Immature natural killer cell (primary cell): ENCODE measurements at regions not wholly inside any gene's neighbourhood (a gene's known extent, or its start where the extent isn't known, plus 50 kb on each side); places are given as distances from the start of the nearest gene placed in this dataset.

Experiments used
- DNase-seq, 3 donors: peaks; one replicate each; pipeline ENCODE4 v3.0.0; 2022; ENCODE audit warnings: mixed read lengths in 1 of 3
- H3K27ac Mint-ChIP-seq, 6 donors: one replicate each; pipeline ENCODE4 v1.8.0; 2020; ENCODE audit warnings: mixed read lengths in 6 of 6, mild to moderate bottlenecking in 5 of 6, inconsistent platforms in 4 of 6, moderate library complexity in 3 of 6
- H3K27me3 Mint-ChIP-seq, 3 donors: one replicate each; pipeline ENCODE4 v1.8.0; 2020 to 2021; ENCODE audit warnings: low read depth in 3 of 3, mild to moderate bottlenecking in 3 of 3, mixed read lengths in 3 of 3, moderate library complexity in 3 of 3, inconsistent platforms in 1 of 3
- H3K36me3 Mint-ChIP-seq, 3 donors: one replicate each; pipeline ENCODE4 v1.8.0; 2020; ENCODE audit warnings: mixed read lengths in 3 of 3, inconsistent platforms in 2 of 3, mild to moderate bottlenecking in 2 of 3
- H3K4me1 Mint-ChIP-seq, 2 donors: one replicate each; pipeline ENCODE4 v1.8.0; 2020; ENCODE audit warnings: inconsistent platforms in 2 of 2, mild to moderate bottlenecking in 2 of 2, mixed read lengths in 2 of 2, moderate library complexity in 1 of 2
- H3K4me3 Mint-ChIP-seq, 5 donors: one replicate each; pipeline ENCODE4 v1.8.0; 2020; ENCODE audit warnings: mild to moderate bottlenecking in 5 of 5, mixed read lengths in 5 of 5, inconsistent platforms in 3 of 5, moderate library complexity in 3 of 5
- H3K9me3 Mint-ChIP-seq, 6 donors: one replicate each; pipeline ENCODE4 v1.8.0; 2020; ENCODE audit warnings: mild to moderate bottlenecking in 6 of 6, mixed read lengths in 6 of 6, inconsistent platforms in 4 of 6, moderate library complexity in 3 of 6

DNA sequence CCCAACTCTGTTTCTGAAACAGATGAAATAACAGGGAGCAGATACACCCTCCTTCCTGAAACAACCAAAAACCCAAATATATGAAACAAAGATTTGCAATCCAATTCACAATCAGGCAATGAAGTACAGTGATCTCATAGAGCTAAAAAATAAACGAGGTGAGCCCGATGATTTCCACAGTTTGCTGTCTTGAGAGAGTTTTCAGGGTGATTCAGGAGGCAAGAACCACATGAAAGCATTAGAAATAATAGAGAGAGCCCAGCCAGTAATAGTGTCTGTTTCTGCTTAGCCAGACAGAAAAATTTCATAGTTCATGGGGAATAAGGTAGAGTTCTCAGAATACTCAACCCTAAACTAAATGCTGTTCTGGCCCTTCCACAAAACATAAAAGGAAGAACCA is 296.2 kb downstream of the PDHA2 start:
- no peaks in the 10 kb centered on the region for H3K36me3 Mint-ChIP-seq
- H3K27me3 Mint-ChIP-seq, result peaks cover 0 to 2% (median 2%) of the 10 kb centered on the region in 3 donors
- no peaks in the 10 kb centered on the region for H3K4me1 Mint-ChIP-seq
- no peak overlapping the region for H3K4me3 Mint-ChIP-seq
- peaks cover 0 to 25% (median 0%) of the 10 kb centered on the region in 6 donors for H3K9me3 Mint-ChIP-seq
- DNase-seq, result no peak
- no peak overlapping the region for H3K27ac Mint-ChIP-seq

DNA sequence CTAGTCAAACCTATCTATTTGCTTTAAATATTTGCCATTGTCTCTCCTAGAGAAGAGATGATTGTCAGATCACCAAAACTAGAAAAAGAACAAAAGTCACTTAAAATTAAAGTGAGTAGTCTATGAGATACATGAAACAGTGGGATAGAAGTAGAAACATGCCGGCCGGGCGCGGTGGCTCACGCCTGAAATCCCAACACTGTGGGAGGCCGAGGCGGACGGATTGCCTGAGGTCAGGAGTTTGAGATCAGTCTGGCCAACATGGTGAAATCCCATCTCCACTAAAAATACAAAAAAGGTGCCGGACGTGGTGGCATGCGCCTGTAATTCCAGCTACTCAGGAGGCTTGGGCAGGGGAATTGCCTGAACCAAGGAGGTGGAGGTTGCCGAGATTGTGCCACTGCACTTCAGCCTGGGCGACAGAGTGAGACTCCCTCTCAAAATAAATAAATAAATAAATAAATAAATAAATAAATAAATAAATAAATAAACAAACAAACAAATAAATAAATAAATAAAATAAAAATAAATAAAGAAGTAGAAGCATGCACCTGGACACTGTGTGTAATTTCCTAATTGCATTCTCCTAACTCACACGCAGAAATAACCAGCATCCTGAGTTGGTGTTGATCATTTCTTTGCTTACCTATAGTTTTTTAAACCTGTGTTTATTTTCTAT is 299.5 kb downstream of the PDHA2 start:
- Mint-ChIP-seq H3K9me3 (peaks cover 2 to 13% (median 8%) of the 10 kb centered on the region in 6 donors), H3K27ac (no peak overlapping the region), H3K4me3 (no peak overlapping the region), H3K27me3 (peaks cover 0 to 2% (median 2%) of the 10 kb centered on the region in 3 donors), H3K4me1 (no peaks in the 10 kb centered on the region), H3K36me3 (no peaks in the 10 kb centered on the region)
- DNase-seq, result no peak

DNA sequence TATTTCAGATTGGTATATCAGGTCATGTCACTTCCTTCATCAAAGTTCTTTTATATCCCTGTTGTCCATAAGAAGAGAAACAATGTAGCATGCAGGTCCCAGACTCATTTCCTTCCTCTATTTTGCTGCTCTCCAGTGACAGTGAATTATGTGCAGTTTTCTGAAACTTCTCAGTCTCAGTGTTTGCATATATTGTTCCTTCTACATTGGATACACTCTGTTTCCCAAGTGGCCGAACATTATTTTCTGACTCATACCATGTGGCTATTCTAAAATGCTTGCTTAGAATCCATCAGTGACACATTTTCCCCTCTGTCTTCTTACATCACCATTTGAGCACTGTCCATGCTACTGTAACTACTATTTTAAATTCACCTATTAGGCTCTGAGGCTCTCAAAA is 305.7 kb downstream of the PDHA2 start:
- peaks cover 4 to 19% (median 8%) of the 10 kb centered on the region in 6 donors for H3K9me3 Mint-ChIP-seq
- no peaks in the 10 kb centered on the region for H3K4me1 Mint-ChIP-seq
- H3K27ac Mint-ChIP-seq, result no peak overlapping the region
- H3K36me3 Mint-ChIP-seq, result peaks cover 0 to 3% (median 0%) of the 10 kb centered on the region in 3 donors
- no peak for DNase-seq
- peaks cover 0 to 2% (median 0%) of the 10 kb centered on the region in 3 donors for H3K27me3 Mint-ChIP-seq
- no peak overlapping the region for H3K4me3 Mint-ChIP-seq

DNA sequence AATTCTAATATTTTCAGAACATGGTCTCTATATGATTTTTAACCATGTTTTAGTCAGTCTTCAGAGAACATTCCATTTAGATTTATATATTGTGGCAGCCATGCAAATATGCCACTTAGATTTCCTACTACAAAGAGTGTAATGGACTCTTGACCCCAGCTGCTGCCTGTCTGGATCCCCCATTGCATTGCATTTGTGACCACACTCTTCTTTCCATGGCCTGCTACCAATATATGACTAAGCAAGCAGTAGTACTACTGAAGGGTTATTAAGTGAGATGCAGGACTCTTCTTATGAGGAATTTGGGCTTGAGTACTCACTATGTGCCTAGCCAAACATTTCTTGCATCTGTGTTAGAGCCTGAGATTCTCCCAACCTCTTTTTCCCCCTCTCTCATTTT is 306.8 kb downstream of the PDHA2 start:
- peaks cover 0 to 2% (median 0%) of the 10 kb centered on the region in 3 donors for H3K27me3 Mint-ChIP-seq
- DNase-seq, result no peak
- peaks cover 2 to 16% (median 6%) of the 10 kb centered on the region in 6 donors for H3K9me3 Mint-ChIP-seq
- peaks cover 0 to 3% (median 0%) of the 10 kb centered on the region in 3 donors for H3K36me3 Mint-ChIP-seq
- H3K27ac Mint-ChIP-seq, result no peak overlapping the region
- H3K4me1 Mint-ChIP-seq, result no peaks in the 10 kb centered on the region
- no peak overlapping the region for H3K4me3 Mint-ChIP-seq

DNA sequence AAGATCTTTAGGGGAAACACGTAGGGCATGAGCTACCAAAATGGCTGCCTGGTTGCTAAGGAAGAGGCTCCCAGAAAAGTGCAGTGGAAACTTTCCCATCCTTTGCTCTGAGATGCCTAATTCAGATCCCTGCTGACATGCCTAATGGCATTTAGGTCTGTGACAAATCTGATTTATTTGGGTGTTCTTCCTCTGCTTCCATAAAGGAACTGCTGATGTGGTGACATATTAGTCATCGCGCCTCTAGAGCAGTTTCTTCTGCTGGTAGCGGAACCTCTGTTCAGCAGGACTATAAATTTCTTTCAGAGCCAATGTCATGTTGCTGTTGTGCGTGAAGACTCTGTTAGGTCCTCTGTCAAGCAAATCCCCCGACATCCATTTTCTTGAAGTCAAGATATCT is 310.0 kb downstream of the PDHA2 start:
- no peak overlapping the region for H3K4me3 Mint-ChIP-seq
- no peak for DNase-seq
- no peak overlapping the region for H3K27ac Mint-ChIP-seq
- H3K27me3 Mint-ChIP-seq, result peaks cover 0 to 2% (median 0%) of the 10 kb centered on the region in 3 donors
- peaks cover 0 to 3% (median 0%) of the 10 kb centered on the region in 3 donors for H3K36me3 Mint-ChIP-seq
- no peaks in the 10 kb centered on the region for H3K4me1 Mint-ChIP-seq
- peaks cover 0 to 14% (median 10%) of the 10 kb centered on the region in 6 donors for H3K9me3 Mint-ChIP-seq

DNA sequence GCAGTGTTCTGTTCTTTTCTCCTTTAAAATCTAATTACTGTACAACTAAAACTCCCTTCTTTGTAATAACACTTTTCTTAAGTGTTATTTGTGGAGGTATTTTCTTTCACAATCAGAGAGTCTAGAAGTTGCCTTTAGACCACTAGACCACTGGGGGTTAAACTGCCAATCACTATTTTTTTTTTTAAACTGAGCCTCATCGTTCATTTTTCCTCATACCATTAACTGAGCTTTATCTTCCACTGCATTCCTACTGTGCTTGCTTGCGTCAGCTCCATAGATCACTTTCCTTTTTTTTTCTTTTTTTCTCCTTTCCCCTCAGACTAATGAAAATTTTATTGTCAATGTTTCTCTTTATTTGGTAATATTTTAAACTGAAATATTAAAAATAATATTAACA is 310.6 kb downstream of the PDHA2 start:
- Mint-ChIP-seq H3K27ac (no peak overlapping the region), H3K4me3 (no peak overlapping the region), H3K36me3 (peaks cover 0 to 3% (median 0%) of the 10 kb centered on the region in 3 donors), H3K4me1 (no peaks in the 10 kb centered on the region), H3K9me3 (peaks cover 0 to 16% (median 9%) of the 10 kb centered on the region in 6 donors), H3K27me3 (peaks cover 0 to 2% (median 0%) of the 10 kb centered on the region in 3 donors)
- DNase-seq, result no peak

DNA sequence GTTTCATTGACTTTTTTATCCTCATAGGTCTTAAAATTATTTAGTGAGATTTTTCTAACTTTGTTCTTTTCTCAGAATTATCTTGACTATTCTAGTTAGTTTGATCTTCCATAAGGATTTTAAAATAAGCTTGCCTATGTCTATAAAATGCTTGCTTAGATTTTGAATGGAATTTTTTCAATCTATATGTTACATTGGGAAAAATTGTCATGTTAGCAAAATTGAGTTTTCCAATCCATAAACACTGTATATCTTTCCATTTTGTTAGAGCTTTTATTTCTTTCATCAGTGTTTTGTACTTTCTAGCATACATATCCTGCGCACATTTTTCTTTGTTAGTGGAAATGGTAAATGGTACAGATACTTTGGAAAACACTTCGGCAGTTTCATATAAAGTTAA is 312.9 kb downstream of the PDHA2 start:
- no peak overlapping the region for H3K4me3 Mint-ChIP-seq
- peaks cover 2 to 18% (median 7%) of the 10 kb centered on the region in 6 donors for H3K9me3 Mint-ChIP-seq
- peaks cover 0 to 3% (median 0%) of the 10 kb centered on the region in 3 donors for H3K36me3 Mint-ChIP-seq
- no peaks in the 10 kb centered on the region for H3K4me1 Mint-ChIP-seq
- no peak for DNase-seq
- no peak overlapping the region for H3K27ac Mint-ChIP-seq
- H3K27me3 Mint-ChIP-seq, result no peaks in the 10 kb centered on the region

DNA sequence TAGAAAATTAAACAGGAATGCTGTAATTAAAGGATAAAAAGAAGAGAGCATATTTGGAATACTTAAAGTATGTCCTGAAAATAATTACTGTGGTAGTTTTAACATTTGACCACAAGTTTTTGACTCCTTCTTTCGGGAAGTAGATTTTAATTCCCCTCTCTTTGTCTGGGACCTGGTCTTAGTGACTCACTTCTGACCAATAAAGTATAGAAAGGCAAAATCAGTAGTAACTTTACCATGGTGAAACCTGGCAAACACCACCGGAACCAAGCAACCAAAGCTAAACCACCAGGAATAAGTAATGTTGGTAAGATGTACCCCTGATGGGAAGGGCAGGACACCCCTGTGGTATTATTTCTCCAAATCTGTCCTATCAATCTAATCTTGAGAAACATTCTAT is 314.8 kb downstream of the PDHA2 start:
- DNase-seq, result no peak
- Mint-ChIP-seq H3K4me1 (no peaks in the 10 kb centered on the region), H3K9me3 (peaks cover 1 to 25% (median 7%) of the 10 kb centered on the region in 6 donors), H3K4me3 (no peak overlapping the region), H3K27me3 (no peaks in the 10 kb centered on the region), H3K27ac (no peak overlapping the region), H3K36me3 (no peaks in the 10 kb centered on the region)

DNA sequence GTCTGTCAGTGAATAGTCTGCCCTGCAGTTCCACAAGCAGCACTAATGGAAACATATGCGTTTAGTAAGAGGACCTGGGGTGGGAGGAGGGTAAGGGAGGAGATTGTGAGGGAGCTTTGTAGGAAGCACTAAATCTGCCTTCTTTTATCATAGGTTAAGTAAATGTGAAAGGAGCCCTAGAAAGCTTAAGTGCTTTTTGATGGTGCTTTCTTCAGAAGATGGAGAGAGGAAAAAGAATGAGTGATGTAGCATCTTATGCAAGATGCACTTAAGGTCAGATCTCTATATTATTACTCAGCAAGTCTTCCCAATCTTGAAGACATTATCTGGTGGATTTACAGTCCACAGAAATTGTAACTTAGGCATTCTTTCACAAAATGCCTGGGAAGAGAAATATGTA is 322.7 kb downstream of the PDHA2 start:
- Mint-ChIP-seq H3K27me3 (peaks cover 0 to 2% (median 0%) of the 10 kb centered on the region in 3 donors), H3K4me1 (no peaks in the 10 kb centered on the region), H3K4me3 (no peak overlapping the region), H3K9me3 (peaks cover 0 to 15% (median 7%) of the 10 kb centered on the region in 6 donors), H3K27ac (no peak overlapping the region), H3K36me3 (no peaks in the 10 kb centered on the region)
- no peak for DNase-seq

DNA sequence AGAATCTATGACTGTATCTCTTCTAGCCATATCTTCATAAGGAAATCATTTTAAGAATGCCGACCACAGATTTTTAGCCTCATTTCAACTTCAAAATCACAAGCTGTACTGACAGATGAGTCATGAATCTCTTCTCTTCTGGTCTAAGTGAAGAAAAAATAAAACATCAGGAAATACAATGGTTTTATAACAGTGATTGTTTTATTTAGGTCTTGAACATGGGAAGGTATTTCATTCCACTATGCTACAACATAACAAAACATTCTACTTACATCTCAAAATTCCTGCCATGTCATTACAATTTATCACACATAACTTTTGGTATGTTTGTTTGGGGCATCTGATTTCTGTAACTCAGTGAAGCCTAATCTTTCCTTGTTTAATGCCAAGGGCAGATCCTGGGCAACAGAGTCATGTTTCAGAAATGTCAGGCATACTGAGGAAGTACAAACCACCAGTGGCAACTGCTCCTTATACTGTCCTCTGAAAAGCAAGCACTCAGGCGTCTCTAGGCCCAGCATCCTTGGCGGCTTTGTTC is 325.0 kb downstream of the PDHA2 start:
- Mint-ChIP-seq H3K27me3 (peaks cover 0 to 2% (median 0%) of the 10 kb centered on the region in 3 donors), H3K9me3 (peaks cover 0 to 20% (median 10%) of the 10 kb centered on the region in 6 donors), H3K4me1 (no peaks in the 10 kb centered on the region), H3K4me3 (no peak overlapping the region), H3K27ac (no peak overlapping the region), H3K36me3 (no peaks in the 10 kb centered on the region)
- no peak for DNase-seq

DNA sequence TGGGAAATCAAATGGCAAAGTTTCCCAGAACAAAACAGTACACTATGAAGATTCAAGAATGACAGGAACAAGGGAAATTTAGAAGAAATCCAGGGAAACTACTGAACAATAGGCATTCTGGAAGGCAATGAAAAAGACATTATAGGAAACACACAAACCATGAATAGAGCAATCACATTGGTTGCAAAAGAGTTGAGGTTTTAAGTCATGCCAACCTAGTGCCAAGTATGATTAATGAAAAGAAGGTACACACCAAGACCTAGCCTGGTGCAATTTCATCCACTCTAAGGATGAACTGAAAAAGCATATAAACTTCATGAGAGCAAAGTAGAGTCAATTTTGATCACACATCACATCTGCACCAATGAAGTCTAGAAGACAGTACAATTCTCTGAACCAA is 326.9 kb downstream of the PDHA2 start:
- Mint-ChIP-seq H3K27ac (no peak overlapping the region), H3K4me1 (no peaks in the 10 kb centered on the region), H3K4me3 (no peak overlapping the region), H3K36me3 (no peaks in the 10 kb centered on the region), H3K9me3 (peaks cover 0 to 24% (median 8%) of the 10 kb centered on the region in 6 donors), H3K27me3 (no peaks in the 10 kb centered on the region)
- no peak for DNase-seq

DNA sequence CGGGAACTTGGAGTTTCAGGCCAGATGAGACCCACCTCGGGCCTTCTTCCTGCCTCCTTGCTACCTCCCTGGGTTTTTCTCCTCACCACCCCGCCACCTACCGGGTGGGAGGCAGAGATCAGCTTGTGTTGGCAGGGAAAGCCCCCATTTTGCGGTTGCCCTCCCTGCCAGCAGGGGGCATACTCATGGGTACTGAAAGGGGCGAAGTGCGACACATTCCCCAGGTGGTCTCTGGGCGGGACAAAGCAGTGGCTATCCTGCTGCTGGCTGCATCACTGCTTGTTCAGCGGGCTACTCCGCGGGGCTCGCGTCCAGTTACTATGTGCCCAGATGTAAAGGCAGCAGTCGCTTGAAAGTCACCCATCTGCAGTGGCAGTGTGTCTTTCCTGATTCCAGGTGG is 330.3 kb downstream of the PDHA2 start:
- DNase-seq, result no peak
- H3K27me3 Mint-ChIP-seq, result no peaks in the 10 kb centered on the region
- peaks cover 0 to 18% (median 8%) of the 10 kb centered on the region in 6 donors for H3K9me3 Mint-ChIP-seq
- H3K36me3 Mint-ChIP-seq, result no peaks in the 10 kb centered on the region
- H3K4me3 Mint-ChIP-seq, result no peak overlapping the region
- H3K4me1 Mint-ChIP-seq, result no peaks in the 10 kb centered on the region
- no peak overlapping the region for H3K27ac Mint-ChIP-seq

DNA sequence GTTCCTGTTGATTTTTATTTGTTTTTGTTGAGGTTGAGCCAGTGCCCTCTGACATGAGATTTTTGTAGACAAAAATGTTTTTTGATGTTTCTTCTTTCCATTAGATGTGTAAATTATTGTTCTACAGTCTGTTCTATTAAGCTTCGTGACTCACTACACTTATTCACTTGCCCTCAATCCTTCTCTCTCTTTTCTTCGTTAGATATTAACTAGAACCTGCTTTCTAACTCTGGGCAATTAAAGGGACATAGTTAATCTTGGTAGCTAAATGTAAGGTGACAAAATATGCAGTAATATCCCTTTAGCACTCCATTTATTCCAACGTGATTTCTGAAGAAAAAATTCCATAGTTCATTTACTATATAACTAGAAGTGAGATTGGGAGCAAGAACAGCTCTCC is 333.9 kb downstream of the PDHA2 start:
- DNase-seq, result no peak
- no peak overlapping the region for H3K4me3 Mint-ChIP-seq
- H3K4me1 Mint-ChIP-seq, result no peaks in the 10 kb centered on the region
- H3K9me3 Mint-ChIP-seq, result peaks cover 0 to 21% (median 6%) of the 10 kb centered on the region in 6 donors
- peaks cover 0 to 4% (median 0%) of the 10 kb centered on the region in 3 donors for H3K36me3 Mint-ChIP-seq
- no peak overlapping the region for H3K27ac Mint-ChIP-seq
- H3K27me3 Mint-ChIP-seq, result no peaks in the 10 kb centered on the region

DNA sequence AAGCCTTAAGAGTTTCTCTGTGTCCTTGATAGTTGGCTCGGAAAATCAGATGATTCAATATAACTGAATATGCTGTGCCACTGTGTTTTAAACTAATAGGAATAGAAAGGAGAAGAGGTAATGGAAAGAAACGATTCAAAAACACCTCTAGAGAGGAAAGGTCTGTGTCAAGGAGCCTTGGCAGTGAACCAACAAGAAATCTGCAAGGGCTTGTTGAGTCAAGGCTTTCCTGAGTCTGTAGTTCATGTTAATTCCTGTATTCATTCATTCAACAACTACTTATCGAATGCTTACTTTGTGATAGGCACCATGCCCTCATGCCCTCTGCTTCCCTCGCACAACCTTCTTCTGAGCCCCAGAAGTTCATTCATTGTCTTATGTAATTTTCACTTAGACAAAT is 336.0 kb downstream of the PDHA2 start:
- H3K27me3 Mint-ChIP-seq, result no peaks in the 10 kb centered on the region

More for the DNA sequence above, 336.0 kb downstream of the PDHA2 start:
- H3K36me3 Mint-ChIP-seq, result peaks cover 0 to 4% (median 0%) of the 10 kb centered on the region in 3 donors
- no peak overlapping the region for H3K4me3 Mint-ChIP-seq
- no peak for DNase-seq
- no peaks in the 10 kb centered on the region for H3K4me1 Mint-ChIP-seq
- H3K9me3 Mint-ChIP-seq, result peaks cover 0 to 23% (median 3%) of the 10 kb centered on the region in 6 donors
- no peak overlapping the region for H3K27ac Mint-ChIP-seq
